ENCODE measurements at regions not wholly inside any gene's neighbourhood (a gene's known extent, or its start where the extent isn't known, plus 50 kb on each side); places are given as distances from the start of the nearest gene placed in this dataset.

- TF ChIP-seq CTCF (IDR thresholded peaks at IDR 0.05; ENCODE audit: low read depth, low read length) (no peak), EZH2phosphoT487 (IDR thresholded peaks at IDR 0.05; ENCODE audit: low read depth) (no peak)
- Histone ChIP-seq H3K27ac (ENCODE audit: low read length) (no peak overlapping the region), H4K20me1 (ENCODE audit: insufficient read depth, low read length) (no peaks in the 10 kb centered on the region)
Observed at GRCh38 chr20:50403565-50404418, 106.4 kb upstream of the PTPN1 start.

GRCh38 chr20:50404419-50405234 lies 105.6 kb upstream of the PTPN1 start:
- H3K27ac ChIP-seq (ENCODE audit: low read length), result no peak overlapping the region
- no peak overlapping the region for H3K4me2 ChIP-seq (ENCODE audit: low read length)
- no peaks in the 10 kb centered on the region for H3K36me3 ChIP-seq (replicated peaks; ENCODE audit: low read depth, low read length)
- H4K20me1 ChIP-seq (ENCODE audit: insufficient read depth, low read length), result no peaks in the 10 kb centered on the region
- H3K79me2 ChIP-seq (ENCODE audit: low read length), result no peaks in the 10 kb centered on the region
- TF ChIP-seq EZH2phosphoT487 (IDR thresholded peaks at IDR 0.05; ENCODE audit: low read depth) (no peak), CTCF (IDR thresholded peaks at IDR 0.05; ENCODE audit: low read depth, low read length) (no peak)
- no peak overlapping the region for H3K9ac ChIP-seq (ENCODE audit: low read length)
- no peaks in the 10 kb centered on the region for H3K4me1 ChIP-seq (ENCODE audit: low read length)
- no peak overlapping the region for H2AFZ ChIP-seq (ENCODE audit: low read depth, low read length)
- H3K9me3 ChIP-seq (ENCODE audit: insufficient read depth, low read length), result no peaks in the 10 kb centered on the region
- no peak overlapping the region for H3K4me3 ChIP-seq (ENCODE audit: low read length)
- peaks cover 45% of the 10 kb centered on the region for H3K27me3 ChIP-seq (ENCODE audit: low read depth, low read length)

More at GRCh38 chr20:50403565-50404418, 106.4 kb upstream of the PTPN1 start:
- H3K9ac ChIP-seq (ENCODE audit: low read length), result no peak overlapping the region
- H3K9me3 ChIP-seq (ENCODE audit: insufficient read depth, low read length), result no peaks in the 10 kb centered on the region
- no peak overlapping the region for H3K4me3 ChIP-seq (ENCODE audit: low read length)
- no peak overlapping the region for H2AFZ ChIP-seq (ENCODE audit: low read depth, low read length)
- no peaks in the 10 kb centered on the region for H3K4me1 ChIP-seq (ENCODE audit: low read length)
- no peak overlapping the region for H3K4me2 ChIP-seq (ENCODE audit: low read length)
- H3K36me3 ChIP-seq (replicated peaks; ENCODE audit: low read depth, low read length), result no peaks in the 10 kb centered on the region
- peaks cover 36% of the 10 kb centered on the region for H3K27me3 ChIP-seq (ENCODE audit: low read depth, low read length)
- no peaks in the 10 kb centered on the region for H3K79me2 ChIP-seq (ENCODE audit: low read length)

GRCh38 chr20:50405235-50405914 lies 104.8 kb upstream of the PTPN1 start:
- no peak overlapping the region for H3K27ac ChIP-seq (ENCODE audit: low read length)
- no peaks in the 10 kb centered on the region for H3K4me1 ChIP-seq (ENCODE audit: low read length)
- TF ChIP-seq EZH2phosphoT487 (IDR thresholded peaks at IDR 0.05; ENCODE audit: low read depth) (no peak), CTCF (IDR thresholded peaks at IDR 0.05; ENCODE audit: low read depth, low read length) (no peak)
- no peaks in the 10 kb centered on the region for H4K20me1 ChIP-seq (ENCODE audit: insufficient read depth, low read length)
- H3K9me3 ChIP-seq (ENCODE audit: insufficient read depth, low read length), result no peaks in the 10 kb centered on the region
- no peak overlapping the region for H3K9ac ChIP-seq (ENCODE audit: low read length)
- H3K27me3 ChIP-seq (ENCODE audit: low read depth, low read length), result peaks cover 51% of the 10 kb centered on the region
- H3K79me2 ChIP-seq (ENCODE audit: low read length), result no peaks in the 10 kb centered on the region
- no peak overlapping the region for H2AFZ ChIP-seq (ENCODE audit: low read depth, low read length)
- H3K4me3 ChIP-seq (ENCODE audit: low read length), result no peak overlapping the region
- no peak overlapping the region for H3K4me2 ChIP-seq (ENCODE audit: low read length)
- no peaks in the 10 kb centered on the region for H3K36me3 ChIP-seq (replicated peaks; ENCODE audit: low read depth, low read length)
